SK-N-SH (cell line): ENCODE measurements at regions not wholly inside any gene's neighbourhood (a gene's known extent, or its start where the extent isn't known, plus 50 kb on each side); places are given as distances from the start of the nearest gene placed in this dataset.

Experiments
- CTCF ChIA-PET: fragments of 300-600, 350-600 bp; formaldehyde crosslinking; extraction: SDS; loops from one replicate; lab custom pipeline; 2021; lab: Yijun Ruan, JAX
- POLR2A ChIA-PET: fragments of 350-600 bp; sonication (Branson Sonifier 250); formaldehyde crosslinking; extraction: SDS; loops from one replicate; lab custom pipeline; 2020; ENCODE audit warnings: antibody characterized with exemption, inconsistent platforms; lab: Yijun Ruan, JAX
- DNase-seq: peaks from one replicate; pipeline ENCODE4 v3.0.0; 2012
- H2AFZ ChIP-seq: fragments of 200-600 bp; sonication (generic); 2 replicates; pipeline ENCODE4 v1.8.1; 2016; ENCODE audit warnings: antibody characterized with exemption, mild to moderate bottlenecking, low read depth
- H3F3A ChIP-seq: fragments of 200-600 bp; sonication (generic); replicated peaks from 2 replicates; pipeline ENCODE3; 2016; ENCODE audit warnings: antibody characterized with exemption, mild to moderate bottlenecking; ENCODE audit not compliant: insufficient read depth
- H3K27ac ChIP-seq, 2 experiments: fragments of 200-500 bp in 1 of 2; fragments of 200-600 bp in 1 of 2; sonication (Bioruptor generic) in 1 of 2; sonication (generic), shearing (Covaris generic) in 1 of 2; 2 replicates each; pipeline versions ENCODE4 v1.5.1 to v1.6.1; 2014 to 2016; ENCODE audit warnings: low read depth in 2 of 2, inconsistent platforms in 1 of 2, low read length in 1 of 2, mild to moderate bottlenecking in 1 of 2, mixed read lengths in 1 of 2
- H3K27me3 ChIP-seq: fragments of 200-600 bp; sonication (generic), shearing (Covaris generic); 2 replicates; pipeline ENCODE4 v1.6.1; 2016; ENCODE audit warnings: mixed run types; ENCODE audit not compliant: insufficient read depth
- H3K36me3 ChIP-seq, 2 experiments: fragments of 200-500 bp in 1 of 2; fragments of 200-600 bp in 1 of 2; sonication (Bioruptor generic) in 1 of 2; sonication (generic) in 1 of 2; replicated peaks in 1 of 2; 2 replicates each; pipeline versions ENCODE3 to v1.5.1; 2014 to 2016; ENCODE audit warnings: low read length in 1 of 2, mild to moderate bottlenecking in 1 of 2; ENCODE audit not compliant: insufficient read depth in 2 of 2, control insufficient read depth in 1 of 2
- H3K4me1 ChIP-seq, 2 experiments: fragments of 200-500 bp in 1 of 2; fragments of 200-600 bp in 1 of 2; sonication (Bioruptor generic) in 1 of 2; sonication (generic), shearing (Covaris generic) in 1 of 2; 2 replicates each; pipeline versions ENCODE4 v1.5.1 to v1.6.1; 2014 to 2016; ENCODE audit warnings: low read depth in 1 of 2, low read length in 1 of 2, mixed run types in 1 of 2; ENCODE audit not compliant: insufficient read depth in 2 of 2, control insufficient read depth in 1 of 2
- H3K4me2 ChIP-seq: fragments of 200-600 bp; sonication (generic), shearing (Covaris generic); 2 replicates; pipeline ENCODE4 v1.6.1; 2017; ENCODE audit warnings: mixed run types
- H3K4me3 ChIP-seq, 2 experiments: fragments of 200-500 bp in 1 of 2; fragments of 200-600 bp in 1 of 2; sonication (Bioruptor generic) in 1 of 2; sonication (generic), shearing (Covaris generic) in 1 of 2; 2 replicates each; pipeline versions ENCODE4 v1.5.1 to v1.8.1; 2014 to 2016; ENCODE audit warnings: low read depth in 2 of 2, inconsistent platforms in 1 of 2, low read length in 1 of 2, mild to moderate bottlenecking in 1 of 2, mixed read lengths in 1 of 2, moderate library complexity in 1 of 2
- H3K79me2 ChIP-seq: fragments of 200-600 bp; sonication (generic); 2 replicates; pipeline ENCODE4 v1.8.1; 2017; ENCODE audit warnings: mild to moderate bottlenecking; ENCODE audit not compliant: insufficient read depth
- H3K9ac ChIP-seq: fragments of 200-600 bp; sonication (generic); 2 replicates; pipeline ENCODE4 v1.6.1; 2017; ENCODE audit warnings: mixed run types
- H3K9me2 ChIP-seq: fragments of 200-600 bp; sonication (generic); 2 replicates; pipeline ENCODE4 v1.6.1; 2017; ENCODE audit warnings: mixed run types
- H3K9me3 ChIP-seq: fragments of 200-600 bp; sonication (generic); 2 replicates; pipeline ENCODE4 v1.6.1; 2017; ENCODE audit warnings: mixed run types, mild to moderate bottlenecking, moderate library complexity
- H4K20me1 ChIP-seq: fragments of 200-600 bp; sonication (generic); 2 replicates; pipeline ENCODE4 v1.6.1; 2017; ENCODE audit warnings: mild to moderate bottlenecking, mixed run types; ENCODE audit not compliant: insufficient read depth
- CHD2 ChIP-seq: fragments of 150-350 bp; IDR thresholded peaks from 2 replicates; pipeline ENCODE4 v1.6.1; 2018; ENCODE audit warnings: low read length; ENCODE audit not compliant: partially characterized antibody
- EP300 ChIP-seq, 2 experiments: IDR thresholded peaks; 2 replicates each; pipeline versions ENCODE4 v1.4.0 to v1.6.1; 2012; ENCODE audit warnings: borderline replicate concordance in 1 of 2, low read depth in 1 of 2, low read length in 1 of 2
- GATA2 ChIP-seq: sonication (generic); formaldehyde crosslinking; IDR thresholded peaks from 2 replicates; pipeline ENCODE4 v1.5.0; 2020; ENCODE audit warnings: mild to moderate bottlenecking, missing genetic modification reagents
- MEF2A ChIP-seq: IDR thresholded peaks from 2 replicates; pipeline ENCODE4 v1.4.0; 2012; ENCODE audit warnings: low read depth, borderline replicate concordance
- MXI1 ChIP-seq: IDR thresholded peaks from 2 replicates; pipeline ENCODE4 v1.6.1; 2012; ENCODE audit warnings: mild to moderate bottlenecking, low read depth, low read length, improper control_type of control experiment
- NFIC ChIP-seq: IDR thresholded peaks from 2 replicates; pipeline ENCODE4 v1.4.0; 2012; ENCODE audit warnings: borderline replicate concordance
- RAD21 ChIP-seq: IDR thresholded peaks from 2 replicates; pipeline ENCODE4 v1.6.1; 2012; ENCODE audit warnings: mild to moderate bottlenecking, low read length
- SIN3A ChIP-seq: IDR thresholded peaks from 2 replicates; pipeline ENCODE4 v1.6.1; 2012; ENCODE audit warnings: low read depth, mild to moderate bottlenecking, low read length, moderate library complexity, borderline replicate concordance
- TCF12 ChIP-seq: IDR thresholded peaks from 2 replicates; pipeline ENCODE4 v1.4.0; 2012
- YY1 ChIP-seq: IDR thresholded peaks from 2 replicates; pipeline ENCODE4 v1.4.0; 2012; ENCODE audit warnings: low read depth, mild to moderate bottlenecking
- ZBTB33 ChIP-seq: IDR thresholded peaks from 2 replicates; pipeline ENCODE4 v1.4.0; 2012; ENCODE audit warnings: low read depth, borderline replicate concordance
- WGBS: methylation state at CpG from one replicate; pipeline ENCODE4 v1.1.6; 2017; ENCODE audit warnings: low lambda C conversion rate; 5-methylcytosine and 5-hydroxymethylcytosine counted together
- TF ChIP-seq, protein P1 (sequence below): IDR thresholded peaks from 2 replicates; pipeline ENCODE4 v1.4.0; 2012; ENCODE audit warnings: low read depth, borderline replicate concordance
- TF ChIP-seq, protein P2 (sequence below): IDR thresholded peaks from 2 replicates; pipeline ENCODE4 v1.4.0; 2012; ENCODE audit warnings: low read depth
- TF ChIP-seq, protein P3 (sequence below): fragments of 150-350 bp; IDR thresholded peaks from 2 replicates; pipeline ENCODE4 v1.6.1; 2016; ENCODE audit warnings: mild to moderate bottlenecking, low read depth, low read length
- TF ChIP-seq, protein P4 (sequence below): IDR thresholded peaks from 2 replicates; pipeline ENCODE4; 2012
- TF ChIP-seq, protein P5 (sequence below): IDR thresholded peaks from 2 replicates; pipeline ENCODE4 v1.6.1; 2012; ENCODE audit warnings: mild to moderate bottlenecking, low read depth, low read length, moderate library complexity

GRCh38 chr15:96702589-96702988 lies 372.1 kb downstream of the NR2F2 start:
- H3K9ac ChIP-seq, result no peak overlapping the region
- H3K79me2 ChIP-seq, result no peaks in the 10 kb centered on the region
- no peaks in the 10 kb centered on the region for H3K36me3 ChIP-seq
- TF ChIP-seq ZBTB33, result no peak
- no peak for TF ChIP-seq SIN3A
- no peak for TF ChIP-seq NFIC
- TF ChIP-seq MEF2A, result no peak
- TF ChIP-seq, protein P1, sequence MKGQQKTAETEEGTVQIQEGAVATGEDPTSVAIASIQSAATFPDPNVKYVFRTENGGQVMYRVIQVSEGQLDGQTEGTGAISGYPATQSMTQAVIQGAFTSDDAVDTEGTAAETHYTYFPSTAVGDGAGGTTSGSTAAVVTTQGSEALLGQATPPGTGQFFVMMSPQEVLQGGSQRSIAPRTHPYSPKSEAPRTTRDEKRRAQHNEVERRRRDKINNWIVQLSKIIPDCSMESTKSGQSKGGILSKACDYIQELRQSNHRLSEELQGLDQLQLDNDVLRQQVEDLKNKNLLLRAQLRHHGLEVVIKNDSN, result no peak
- TF ChIP-seq CHD2, result no peak
- TF ChIP-seq, protein P2, sequence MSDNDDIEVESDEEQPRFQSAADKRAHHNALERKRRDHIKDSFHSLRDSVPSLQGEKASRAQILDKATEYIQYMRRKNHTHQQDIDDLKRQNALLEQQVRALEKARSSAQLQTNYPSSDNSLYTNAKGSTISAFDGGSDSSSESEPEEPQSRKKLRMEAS, result no peak
- no peak for TF ChIP-seq MXI1
- TF ChIP-seq, protein P3, sequence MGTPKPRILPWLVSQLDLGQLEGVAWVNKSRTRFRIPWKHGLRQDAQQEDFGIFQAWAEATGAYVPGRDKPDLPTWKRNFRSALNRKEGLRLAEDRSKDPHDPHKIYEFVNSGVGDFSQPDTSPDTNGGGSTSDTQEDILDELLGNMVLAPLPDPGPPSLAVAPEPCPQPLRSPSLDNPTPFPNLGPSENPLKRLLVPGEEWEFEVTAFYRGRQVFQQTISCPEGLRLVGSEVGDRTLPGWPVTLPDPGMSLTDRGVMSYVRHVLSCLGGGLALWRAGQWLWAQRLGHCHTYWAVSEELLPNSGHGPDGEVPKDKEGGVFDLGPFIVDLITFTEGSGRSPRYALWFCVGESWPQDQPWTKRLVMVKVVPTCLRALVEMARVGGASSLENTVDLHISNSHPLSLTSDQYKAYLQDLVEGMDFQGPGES, result no peak
- no peaks in the 10 kb centered on the region for H3K9me3 ChIP-seq
- no peak overlapping the region for H3K27ac ChIP-seq
- no peaks in the 10 kb centered on the region for H4K20me1 ChIP-seq
- ChIA-PET CTCF (no interaction called here), POLR2A (no interaction called here)
- H3K4me2 ChIP-seq, result no peak overlapping the region
- H2AFZ ChIP-seq, result no peak overlapping the region
- H3K9me2 ChIP-seq, result no peaks in the 10 kb centered on the region
- H3K27me3 ChIP-seq, result no peaks in the 10 kb centered on the region
- H3F3A ChIP-seq, result no peaks in the 10 kb centered on the region
- DNase-seq, result no peak
- WGBS, result 3% methylated on average over 4 of the region's 4 CpGs
- no peaks in the 10 kb centered on the region; a peak in 1 of 4 replicates for H3K4me1 ChIP-seq
- H3K4me3 ChIP-seq, result no peak overlapping the region

DNA sequence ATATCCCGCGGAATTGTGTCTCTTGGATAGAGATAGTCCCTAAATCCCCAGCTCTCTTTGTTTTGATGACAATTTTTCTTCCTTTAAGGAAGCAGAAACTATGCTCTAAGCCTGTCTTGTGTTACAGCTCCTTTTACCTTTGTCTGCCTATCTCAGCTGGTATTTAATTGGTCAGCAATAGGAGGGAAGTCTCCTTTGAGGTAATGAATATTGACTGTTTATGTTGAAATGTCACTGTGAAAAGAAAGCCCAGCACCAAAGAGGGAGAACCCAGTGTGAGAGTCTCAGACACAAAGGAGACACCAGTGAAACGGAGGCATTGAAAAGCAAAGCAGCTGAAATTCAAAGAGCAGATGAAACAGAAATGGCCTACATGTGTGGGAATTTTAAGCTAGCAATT lies 372.6 kb downstream of the NR2F2 start:
- H2AFZ ChIP-seq, result no peak overlapping the region
- no peak overlapping the region for H3K27ac ChIP-seq
- H3K27me3 ChIP-seq, result no peaks in the 10 kb centered on the region
- no peak overlapping the region for H3K4me3 ChIP-seq
- no peak for DNase-seq
- WGBS, result 2% methylated on average over 3 of the region's 3 CpGs
- no peaks in the 10 kb centered on the region for H3K9me2 ChIP-seq
- no peaks in the 10 kb centered on the region for H4K20me1 ChIP-seq
- ChIA-PET CTCF (interaction anchor here (1.0 kb wide), 1 partner anchor 13 kb away, joined by 3 read pairs; no protein-coding TSS in a partner anchor), POLR2A (no interaction called here)
- H3K79me2 ChIP-seq, result no peaks in the 10 kb centered on the region
- no peaks in the 10 kb centered on the region for H3K9me3 ChIP-seq
- no peaks in the 10 kb centered on the region for H3K36me3 ChIP-seq
- no peak overlapping the region for H3K9ac ChIP-seq
- no peaks in the 10 kb centered on the region for H3F3A ChIP-seq
- H3K4me2 ChIP-seq, result no peak overlapping the region
- H3K4me1 ChIP-seq, result no peaks in the 10 kb centered on the region; a peak in 1 of 4 replicates
- TF ChIP-seq YY1, result no peak
- TF ChIP-seq MEF2A, result no peak
- no peak for TF ChIP-seq TCF12
- TF ChIP-seq, protein P4, sequence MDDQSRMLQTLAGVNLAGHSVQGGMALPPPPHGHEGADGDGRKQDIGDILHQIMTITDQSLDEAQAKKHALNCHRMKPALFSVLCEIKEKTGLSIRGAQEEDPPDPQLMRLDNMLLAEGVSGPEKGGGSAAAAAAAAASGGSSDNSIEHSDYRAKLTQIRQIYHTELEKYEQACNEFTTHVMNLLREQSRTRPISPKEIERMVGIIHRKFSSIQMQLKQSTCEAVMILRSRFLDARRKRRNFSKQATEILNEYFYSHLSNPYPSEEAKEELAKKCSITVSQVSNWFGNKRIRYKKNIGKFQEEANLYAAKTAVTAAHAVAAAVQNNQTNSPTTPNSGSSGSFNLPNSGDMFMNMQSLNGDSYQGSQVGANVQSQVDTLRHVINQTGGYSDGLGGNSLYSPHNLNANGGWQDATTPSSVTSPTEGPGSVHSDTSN, result no peak
- TF ChIP-seq, protein P3, result no peak
- TF ChIP-seq, protein P5, sequence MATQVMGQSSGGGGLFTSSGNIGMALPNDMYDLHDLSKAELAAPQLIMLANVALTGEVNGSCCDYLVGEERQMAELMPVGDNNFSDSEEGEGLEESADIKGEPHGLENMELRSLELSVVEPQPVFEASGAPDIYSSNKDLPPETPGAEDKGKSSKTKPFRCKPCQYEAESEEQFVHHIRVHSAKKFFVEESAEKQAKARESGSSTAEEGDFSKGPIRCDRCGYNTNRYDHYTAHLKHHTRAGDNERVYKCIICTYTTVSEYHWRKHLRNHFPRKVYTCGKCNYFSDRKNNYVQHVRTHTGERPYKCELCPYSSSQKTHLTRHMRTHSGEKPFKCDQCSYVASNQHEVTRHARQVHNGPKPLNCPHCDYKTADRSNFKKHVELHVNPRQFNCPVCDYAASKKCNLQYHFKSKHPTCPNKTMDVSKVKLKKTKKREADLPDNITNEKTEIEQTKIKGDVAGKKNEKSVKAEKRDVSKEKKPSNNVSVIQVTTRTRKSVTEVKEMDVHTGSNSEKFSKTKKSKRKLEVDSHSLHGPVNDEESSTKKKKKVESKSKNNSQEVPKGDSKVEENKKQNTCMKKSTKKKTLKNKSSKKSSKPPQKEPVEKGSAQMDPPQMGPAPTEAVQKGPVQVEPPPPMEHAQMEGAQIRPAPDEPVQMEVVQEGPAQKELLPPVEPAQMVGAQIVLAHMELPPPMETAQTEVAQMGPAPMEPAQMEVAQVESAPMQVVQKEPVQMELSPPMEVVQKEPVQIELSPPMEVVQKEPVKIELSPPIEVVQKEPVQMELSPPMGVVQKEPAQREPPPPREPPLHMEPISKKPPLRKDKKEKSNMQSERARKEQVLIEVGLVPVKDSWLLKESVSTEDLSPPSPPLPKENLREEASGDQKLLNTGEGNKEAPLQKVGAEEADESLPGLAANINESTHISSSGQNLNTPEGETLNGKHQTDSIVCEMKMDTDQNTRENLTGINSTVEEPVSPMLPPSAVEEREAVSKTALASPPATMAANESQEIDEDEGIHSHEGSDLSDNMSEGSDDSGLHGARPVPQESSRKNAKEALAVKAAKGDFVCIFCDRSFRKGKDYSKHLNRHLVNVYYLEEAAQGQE, result no peak
- TF ChIP-seq RAD21, result no peak
- no peak for TF ChIP-seq EP300 (IDR thresholded peaks at IDR 0.05; ENCODE audit: borderline replicate concordance in 1 of 2, low read depth in 1 of 2, low read length in 1 of 2)
- TF ChIP-seq GATA2, result no peak
- TF ChIP-seq MXI1, result no peak
- TF ChIP-seq NFIC, result no peak
